GM10266 (cell line): ENCODE measurements at regions not wholly inside any gene's neighbourhood (a gene's known extent, or its start where the extent isn't known, plus 50 kb on each side); places are given as distances from the start of the nearest gene placed in this dataset.

Source experiments
- DNase-seq: peaks from one replicate; pipeline ENCODE4 v3.0.0; 2012; ENCODE audit errors: extremely low spot score
- TF ChIP-seq, protein P1 (sequence below): IDR thresholded peaks from 2 replicates; pipeline ENCODE4 v1.5.1; 2012; ENCODE audit warnings: mild to moderate bottlenecking, low read depth; ENCODE audit not compliant: control insufficient read depth, insufficient read depth; ENCODE audit errors: missing control alignments

DNA sequence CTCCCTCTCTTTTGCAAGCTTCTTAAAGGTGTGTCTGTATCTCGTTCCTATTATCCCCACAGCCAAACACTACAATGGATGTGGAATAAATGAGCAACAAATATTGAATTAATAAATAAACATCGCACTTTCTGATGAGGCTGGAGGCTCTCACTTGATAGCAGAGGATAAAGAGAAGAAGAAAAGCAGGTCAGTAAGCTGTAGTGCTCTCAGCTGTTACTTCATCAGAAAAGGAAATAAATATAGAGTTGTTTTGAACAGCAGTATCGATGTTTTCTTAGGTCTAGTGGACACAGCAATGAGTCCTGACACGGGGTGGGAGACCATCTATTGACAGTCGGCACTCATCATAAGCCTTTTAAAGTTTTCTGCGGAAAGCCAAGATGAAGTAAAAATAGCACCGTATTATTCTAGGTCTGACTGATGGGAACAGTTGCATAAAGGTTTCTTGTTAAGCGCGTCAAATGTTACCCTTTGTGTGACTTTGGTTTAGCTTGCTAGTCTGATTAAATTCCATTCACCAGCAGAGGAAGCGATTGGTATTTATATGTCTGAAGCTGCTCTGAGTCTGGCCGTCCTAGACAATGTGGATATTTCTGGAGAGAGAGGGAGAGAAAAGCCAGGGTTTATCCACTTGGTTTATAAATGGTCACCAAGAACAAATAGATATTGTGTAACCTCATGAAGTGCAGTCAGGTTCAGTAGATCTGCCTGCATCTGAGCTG lies 646.1 kb downstream of the CDH11 start:
- DNase-seq, result no peak
- TF ChIP-seq, protein P1, sequence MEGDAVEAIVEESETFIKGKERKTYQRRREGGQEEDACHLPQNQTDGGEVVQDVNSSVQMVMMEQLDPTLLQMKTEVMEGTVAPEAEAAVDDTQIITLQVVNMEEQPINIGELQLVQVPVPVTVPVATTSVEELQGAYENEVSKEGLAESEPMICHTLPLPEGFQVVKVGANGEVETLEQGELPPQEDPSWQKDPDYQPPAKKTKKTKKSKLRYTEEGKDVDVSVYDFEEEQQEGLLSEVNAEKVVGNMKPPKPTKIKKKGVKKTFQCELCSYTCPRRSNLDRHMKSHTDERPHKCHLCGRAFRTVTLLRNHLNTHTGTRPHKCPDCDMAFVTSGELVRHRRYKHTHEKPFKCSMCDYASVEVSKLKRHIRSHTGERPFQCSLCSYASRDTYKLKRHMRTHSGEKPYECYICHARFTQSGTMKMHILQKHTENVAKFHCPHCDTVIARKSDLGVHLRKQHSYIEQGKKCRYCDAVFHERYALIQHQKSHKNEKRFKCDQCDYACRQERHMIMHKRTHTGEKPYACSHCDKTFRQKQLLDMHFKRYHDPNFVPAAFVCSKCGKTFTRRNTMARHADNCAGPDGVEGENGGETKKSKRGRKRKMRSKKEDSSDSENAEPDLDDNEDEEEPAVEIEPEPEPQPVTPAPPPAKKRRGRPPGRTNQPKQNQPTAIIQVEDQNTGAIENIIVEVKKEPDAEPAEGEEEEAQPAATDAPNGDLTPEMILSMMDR, result no peak

DNA sequence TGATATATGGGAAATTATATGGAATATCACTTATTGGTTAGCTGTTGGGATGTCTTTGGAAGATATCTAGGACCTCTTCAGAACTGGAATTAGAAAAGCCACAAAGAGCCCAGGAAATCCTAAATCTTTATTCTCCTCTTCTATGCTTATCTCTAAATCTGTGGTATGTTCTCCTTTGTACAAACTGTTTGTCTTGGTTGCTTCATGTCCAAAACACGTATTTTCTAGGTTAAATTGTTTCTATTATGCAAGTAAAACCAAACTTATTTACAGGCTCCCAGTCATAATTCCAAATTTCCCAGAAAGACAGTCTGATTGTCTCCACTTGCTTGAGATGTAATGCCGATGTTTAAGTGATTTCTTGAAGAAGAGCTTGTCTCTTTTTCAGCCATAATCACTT lies 650.9 kb downstream of the CDH11 start:
- DNase-seq, result no peak
- TF ChIP-seq, protein P1, result no peak

DNA sequence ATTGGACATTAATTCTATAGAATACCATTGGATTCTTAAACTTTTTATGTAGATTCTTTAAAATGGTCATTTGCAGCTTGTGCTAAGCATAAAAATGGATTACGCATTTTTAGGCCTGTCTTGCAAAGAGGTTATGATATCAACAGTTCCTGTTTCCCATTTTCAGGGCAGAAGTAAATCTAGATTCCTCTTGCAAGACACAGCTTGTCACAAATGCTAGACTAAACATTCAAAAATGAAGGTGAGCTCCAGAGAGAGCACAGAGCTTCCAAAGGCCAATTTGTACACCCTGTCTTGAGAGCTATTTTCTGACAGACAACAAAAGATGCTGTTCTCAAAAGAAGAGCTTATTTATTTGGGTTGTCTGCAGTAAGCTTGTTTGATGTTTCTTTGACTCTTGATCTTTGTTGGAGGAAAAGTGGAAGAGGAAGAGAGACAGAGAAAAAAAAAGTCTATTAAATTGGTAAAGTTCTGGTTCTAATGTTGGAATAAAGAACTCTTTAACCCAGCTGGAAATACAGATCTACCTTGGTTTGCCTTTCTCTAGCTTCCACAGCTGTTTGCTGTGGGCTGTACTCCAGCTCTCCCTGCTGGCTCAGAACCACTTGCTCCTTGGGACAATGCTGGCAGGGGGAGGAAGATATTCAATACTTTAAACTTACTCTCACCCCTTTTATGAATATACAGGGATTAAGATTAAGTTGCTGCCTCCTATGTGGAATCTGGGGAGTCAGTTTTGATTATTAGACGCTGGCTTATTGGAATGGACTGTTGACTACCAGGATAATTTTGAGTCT lies 651.8 kb downstream of the CDH11 start:
- TF ChIP-seq, protein P1, result no peak
- no peak for DNase-seq

DNA sequence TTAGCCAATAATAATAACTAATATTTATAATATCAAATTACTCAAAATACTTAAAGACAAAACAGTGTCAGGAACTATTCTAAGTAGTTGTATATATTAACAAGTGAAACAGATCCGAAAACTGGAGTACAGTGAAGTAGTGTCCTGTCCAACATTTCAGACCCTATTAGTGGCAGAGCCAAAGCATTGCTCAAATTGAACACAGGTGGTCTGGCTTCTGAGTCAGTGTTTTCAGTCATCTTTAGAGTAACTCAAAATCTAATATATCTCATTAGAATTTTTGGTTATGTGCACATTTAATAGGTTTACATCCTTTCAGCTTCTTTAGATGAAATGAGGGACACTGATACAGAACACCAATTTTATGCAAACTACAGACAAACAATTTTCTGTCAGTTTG lies 652.5 kb downstream of the CDH11 start:
- DNase-seq, result no peak
- TF ChIP-seq, protein P1, result no peak

DNA sequence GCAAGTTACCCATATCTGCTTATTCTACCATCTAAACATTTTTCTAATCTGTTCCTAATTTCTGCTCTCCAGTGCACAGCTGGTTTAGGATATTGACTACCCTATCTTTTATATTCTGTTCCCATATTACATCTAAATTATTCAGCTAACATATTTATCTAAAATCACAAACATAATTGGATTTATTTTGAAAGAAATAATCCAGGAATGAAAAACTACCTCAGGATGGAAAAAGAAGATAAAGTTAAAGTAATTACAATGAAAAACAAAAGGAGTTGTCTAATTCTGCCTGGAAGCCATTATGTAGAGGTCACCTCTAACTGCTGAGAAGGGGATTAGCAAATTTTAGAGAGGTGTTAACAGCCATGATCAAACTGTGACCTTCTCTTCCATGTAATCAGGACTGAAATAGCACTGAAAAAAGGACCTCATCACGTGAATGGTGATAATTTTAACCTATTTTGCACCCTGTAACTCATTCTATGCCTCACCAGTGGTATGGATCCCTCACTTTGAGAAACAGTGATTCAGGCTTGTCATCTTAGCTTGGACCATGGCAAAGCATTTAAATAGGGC lies 653.3 kb downstream of the CDH11 start:
- no peak for DNase-seq
- TF ChIP-seq, protein P1, result no peak

DNA sequence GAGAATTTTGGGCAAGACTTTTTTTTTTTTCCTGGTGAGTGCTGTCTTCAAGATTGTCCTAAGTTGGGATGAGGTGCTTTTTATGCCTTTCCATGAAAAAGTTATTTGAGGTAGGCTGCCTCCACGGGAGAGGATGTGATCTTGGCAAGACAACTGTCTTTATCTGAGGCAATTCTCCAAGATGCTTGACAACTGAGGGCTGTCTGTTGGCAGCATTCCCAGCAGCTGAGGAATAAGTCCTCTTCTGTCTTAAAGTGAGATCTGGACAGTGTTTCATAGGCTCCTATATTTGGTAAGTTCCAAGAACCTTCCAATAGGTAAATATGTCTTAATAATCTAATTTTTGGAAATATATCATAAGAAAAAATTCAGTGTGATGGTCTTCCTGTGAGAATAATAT lies 662.0 kb downstream of the CDH11 start:
- TF ChIP-seq, protein P1, result no peak
- no peak for DNase-seq

DNA sequence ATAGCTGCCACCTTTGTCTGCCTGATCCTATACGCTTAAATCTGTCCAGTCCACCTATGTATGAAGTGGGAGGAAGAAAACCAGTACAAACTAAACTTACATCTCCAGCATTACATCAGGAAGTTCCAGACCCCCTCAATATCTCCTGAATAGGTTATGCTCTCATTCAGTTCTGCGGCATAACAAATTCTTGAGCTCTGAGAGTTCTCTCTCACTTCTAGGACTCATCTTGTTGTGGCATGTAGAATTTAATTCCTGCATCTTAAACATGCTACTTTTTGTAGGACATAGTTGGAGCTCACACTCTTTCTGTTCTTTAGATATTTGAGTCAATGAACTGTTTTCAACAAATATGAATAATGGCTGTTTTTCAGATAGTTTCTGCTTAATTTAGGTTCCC lies 662.5 kb downstream of the CDH11 start:
- TF ChIP-seq, protein P1, result no peak
- no peak for DNase-seq
